Kidney (tissue), 13 donors: ENCODE measurements at regions not wholly inside any gene's neighbourhood (a gene's known extent, or its start where the extent isn't known, plus 50 kb on each side); places are given as distances from the start of the nearest gene placed in this dataset.

Source experiments
- DNase-seq, 5 donors: peaks; one replicate each; pipeline ENCODE4 v3.0.0-alpha.2; 2013 to 2020
- FAIRE-seq: peaks from 2 replicates; lab custom pipeline; 2012; peaks lifted over from hg19 to GRCh38; lab: Jason Lieb, UNC
- H3K27ac ChIP-seq, 2 donors: one replicate each; pipeline ENCODE4 v1.7.0; 2013; ENCODE audit warnings: low read depth in 2 of 2, low read length in 2 of 2, inconsistent platforms in 1 of 2
- H3K27me3 ChIP-seq: one replicate; pipeline ENCODE4 v1.7.1; 2013; ENCODE audit warnings: low read length, inconsistent platforms; ENCODE audit not compliant: control insufficient read depth, insufficient read depth
- H3K36me3 ChIP-seq, 3 donors: one replicate each; pipeline versions ENCODE4 v1.7.0 to v1.7.1; 2013; ENCODE audit warnings: low read length in 3 of 3, control low read depth in 1 of 3, inconsistent platforms in 1 of 3; ENCODE audit not compliant: insufficient read depth in 3 of 3, control insufficient read depth in 2 of 3
- H3K4me1 ChIP-seq, 3 donors: one replicate each; pipeline versions ENCODE4 v1.7.0 to v1.7.1; 2013; ENCODE audit warnings: low read length in 3 of 3, inconsistent platforms in 1 of 3, low read depth in 1 of 3; ENCODE audit not compliant: control insufficient read depth in 2 of 3, insufficient read depth in 2 of 3
- H3K4me3 ChIP-seq, 3 donors: one replicate each; pipeline versions ENCODE4 v1.7.0 to v1.8.1; 2013; ENCODE audit warnings: low read length in 3 of 3, control low read depth in 1 of 3, inconsistent platforms in 1 of 3
- H3K9ac ChIP-seq, 3 donors: one replicate each; pipeline versions ENCODE4 v1.7.0 to v1.7.1; 2013; ENCODE audit warnings: low read length in 3 of 3, control low read depth in 1 of 3, inconsistent platforms in 1 of 3
- H3K9me3 ChIP-seq, 3 donors: one replicate each; pipeline versions ENCODE4 v1.7.0 to v1.7.1; 2013; ENCODE audit warnings: low read length in 3 of 3, control low read depth in 1 of 3, inconsistent platforms in 1 of 3; ENCODE audit not compliant: control insufficient read depth in 2 of 3, insufficient read depth in 1 of 3
- intact Hi-C: fragments of 100-400 bp; cut with DNase I; formaldehyde crosslinking; loops from one replicate; pipeline ENCODE4 v1.11.1; 2022
- TF ChIP-seq, protein P1 (sequence below): IDR thresholded peaks from 3 replicates; pipeline ENCODE4 v1.5.1; 2012; ENCODE audit warnings: mild to moderate bottlenecking, moderate library complexity, borderline replicate concordance; ENCODE audit not compliant: insufficient read depth; ENCODE audit errors: extremely low read depth
- donor health status: control.
- donor health status: control.
- donor health status: control.
- donor health status: control.
- donor health status: control.
- donor health status: DM: yes; HTN: yes; CAD: no.
- donor health status: Normal renal cell carcinoma (clear cell type).

GRCh38 chr5:26578002-26578401, 460.4 kb downstream of the CDH9 start:
- FAIRE-seq (no peak), DNase-seq (no peak)
- TF ChIP-seq, protein P1, sequence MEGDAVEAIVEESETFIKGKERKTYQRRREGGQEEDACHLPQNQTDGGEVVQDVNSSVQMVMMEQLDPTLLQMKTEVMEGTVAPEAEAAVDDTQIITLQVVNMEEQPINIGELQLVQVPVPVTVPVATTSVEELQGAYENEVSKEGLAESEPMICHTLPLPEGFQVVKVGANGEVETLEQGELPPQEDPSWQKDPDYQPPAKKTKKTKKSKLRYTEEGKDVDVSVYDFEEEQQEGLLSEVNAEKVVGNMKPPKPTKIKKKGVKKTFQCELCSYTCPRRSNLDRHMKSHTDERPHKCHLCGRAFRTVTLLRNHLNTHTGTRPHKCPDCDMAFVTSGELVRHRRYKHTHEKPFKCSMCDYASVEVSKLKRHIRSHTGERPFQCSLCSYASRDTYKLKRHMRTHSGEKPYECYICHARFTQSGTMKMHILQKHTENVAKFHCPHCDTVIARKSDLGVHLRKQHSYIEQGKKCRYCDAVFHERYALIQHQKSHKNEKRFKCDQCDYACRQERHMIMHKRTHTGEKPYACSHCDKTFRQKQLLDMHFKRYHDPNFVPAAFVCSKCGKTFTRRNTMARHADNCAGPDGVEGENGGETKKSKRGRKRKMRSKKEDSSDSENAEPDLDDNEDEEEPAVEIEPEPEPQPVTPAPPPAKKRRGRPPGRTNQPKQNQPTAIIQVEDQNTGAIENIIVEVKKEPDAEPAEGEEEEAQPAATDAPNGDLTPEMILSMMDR = no peak
- Histone ChIP-seq H3K9me3 (peaks cover 0 to 2% (median 0%) of the 10 kb centered on the region in 3 donors), H3K27me3 (no peaks in the 10 kb centered on the region), H3K27ac (no peak overlapping the region), H3K36me3 (no peaks in the 10 kb centered on the region), H3K9ac (no peak overlapping the region), H3K4me3 (no peak overlapping the region), H3K4me1 (no peaks in the 10 kb centered on the region)
- intact Hi-C loops = no loop called here

DNA sequence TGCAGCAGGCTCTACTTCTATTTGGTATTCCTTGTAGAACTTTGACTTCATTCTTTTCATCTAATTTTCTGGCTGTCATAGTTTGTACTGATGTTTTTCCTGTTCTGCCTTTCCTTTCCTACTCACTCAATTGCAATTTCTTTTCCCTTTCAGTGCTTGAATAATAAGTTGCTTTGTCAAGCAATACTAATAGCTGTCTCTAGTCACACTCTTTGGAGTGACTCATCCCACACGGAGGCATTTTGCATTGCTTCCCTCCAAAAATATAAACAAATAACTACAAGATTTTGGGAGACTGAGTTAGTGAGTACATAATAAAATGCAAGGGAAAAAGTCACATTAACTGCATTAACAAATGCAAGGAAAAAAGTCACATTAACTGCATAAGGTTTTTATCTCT, 465.9 kb downstream of the CDH9 start:
- Histone ChIP-seq H3K27ac (no peak overlapping the region), H3K27me3 (no peaks in the 10 kb centered on the region), H3K36me3 (no peaks in the 10 kb centered on the region), H3K9ac (no peak overlapping the region), H3K4me1 (no peaks in the 10 kb centered on the region), H3K4me3 (no peak overlapping the region), H3K9me3 (no peaks in the 10 kb centered on the region)
- no peak for DNase-seq
- no peak for FAIRE-seq
- TF ChIP-seq, protein P1 = no peak
- intact Hi-C loops = no loop called here

GRCh38 chr5:26569929-26570258, 468.5 kb downstream of the CDH9 start:
- Histone ChIP-seq H3K36me3 (no peaks in the 10 kb centered on the region), H3K4me3 (no peak overlapping the region), H3K27me3 (no peaks in the 10 kb centered on the region), H3K4me1 (no peaks in the 10 kb centered on the region), H3K27ac (no peak overlapping the region), H3K9ac (no peak overlapping the region), H3K9me3 (no peaks in the 10 kb centered on the region)
- DNase-seq = peak in 1 of 5 donors; percentile 65
- no peak for FAIRE-seq
- intact Hi-C loops = no loop called here
- TF ChIP-seq, protein P1 = no peak

GRCh38 chr5:26569241-26569928, 469.0 kb downstream of the CDH9 start:
- Histone ChIP-seq H3K9me3 (no peaks in the 10 kb centered on the region), H3K27me3 (no peaks in the 10 kb centered on the region), H3K4me3 (no peak overlapping the region), H3K4me1 (no peaks in the 10 kb centered on the region), H3K9ac (no peak overlapping the region), H3K27ac (no peak overlapping the region), H3K36me3 (no peaks in the 10 kb centered on the region)
- intact Hi-C loops = no loop called here
- DNase-seq (peak in 1 of 5 donors; percentile 56), FAIRE-seq (no peak)
- TF ChIP-seq, protein P1 = no peak
